Karpas-422 (cell line): ENCODE measurements at regions not wholly inside any gene's neighbourhood (a gene's known extent, or its start where the extent isn't known, plus 50 kb on each side); places are given as distances from the start of the nearest gene placed in this dataset.

ENCODE experiments used
- DNase-seq: peaks from one replicate; pipeline ENCODE4 v3.0.0-alpha.2; 2015
- H2AFZ ChIP-seq: fragments of 200-600 bp; sonication (generic); 2 replicates; pipeline ENCODE4 v1.6.1; 2014; ENCODE audit warnings: antibody characterized with exemption, low read length, mixed read lengths
- H3K27ac ChIP-seq: fragments of 200-600 bp; sonication (generic); 2 replicates; pipeline ENCODE4 v1.5.1; 2014; ENCODE audit warnings: mild to moderate bottlenecking, low read length, moderate library complexity
- H3K27me3 ChIP-seq: fragments of 200-600 bp; sonication (generic); 2 replicates; pipeline ENCODE4 v1.6.1; 2014; ENCODE audit warnings: low read length, mixed read lengths
- H3K36me3 ChIP-seq: fragments of 200-600 bp; sonication (generic); 2 replicates; pipeline ENCODE4 v1.6.1; 2014; ENCODE audit warnings: low read length, mixed read lengths; ENCODE audit not compliant: insufficient read depth
- H3K4me1 ChIP-seq: fragments of 200-600 bp; sonication (generic); 2 replicates; pipeline ENCODE4 v1.6.1; 2014; ENCODE audit warnings: mild to moderate bottlenecking, low read length, mixed read lengths
- H3K4me2 ChIP-seq: fragments of 200-600 bp; sonication (generic); 2 replicates; pipeline ENCODE4 v1.6.1; 2014; ENCODE audit warnings: low read length, low read depth, mild to moderate bottlenecking; ENCODE audit not compliant: poor library complexity, severe bottlenecking
- H3K4me3 ChIP-seq: fragments of 200-600 bp; sonication (generic); 2 replicates; pipeline ENCODE4 v1.5.1; 2014; ENCODE audit warnings: mild to moderate bottlenecking, antibody characterized with exemption, low read length, mixed read lengths
- H3K79me2 ChIP-seq: fragments of 200-600 bp; sonication (generic); 2 replicates; pipeline ENCODE4 v1.6.1; 2014; ENCODE audit warnings: mild to moderate bottlenecking, low read length, mixed read lengths
- H3K9ac ChIP-seq: fragments of 200-600 bp; sonication (generic); 2 replicates; pipeline ENCODE4 v1.6.0; 2014; ENCODE audit warnings: low read length
- H3K9me2 ChIP-seq: fragments of 200-600 bp; sonication (generic), shearing (Covaris generic); replicated peaks from 2 replicates; pipeline ENCODE4 v1.6.0; 2014; ENCODE audit warnings: mild to moderate bottlenecking, low read length, moderate library complexity; ENCODE audit not compliant: insufficient read depth
- H3K9me3 ChIP-seq: fragments of 300-700, 200-600 bp; sonication (generic); 2 replicates; pipeline ENCODE4 v1.6.1; 2014; ENCODE audit warnings: low read length, mixed read lengths
- H4K20me1 ChIP-seq: fragments of 200-600 bp; sonication (generic); 2 replicates; pipeline ENCODE4 v1.6.1; 2014; ENCODE audit warnings: mild to moderate bottlenecking, antibody characterized with exemption, low read length, low read depth; ENCODE audit not compliant: insufficient read depth

DNA sequence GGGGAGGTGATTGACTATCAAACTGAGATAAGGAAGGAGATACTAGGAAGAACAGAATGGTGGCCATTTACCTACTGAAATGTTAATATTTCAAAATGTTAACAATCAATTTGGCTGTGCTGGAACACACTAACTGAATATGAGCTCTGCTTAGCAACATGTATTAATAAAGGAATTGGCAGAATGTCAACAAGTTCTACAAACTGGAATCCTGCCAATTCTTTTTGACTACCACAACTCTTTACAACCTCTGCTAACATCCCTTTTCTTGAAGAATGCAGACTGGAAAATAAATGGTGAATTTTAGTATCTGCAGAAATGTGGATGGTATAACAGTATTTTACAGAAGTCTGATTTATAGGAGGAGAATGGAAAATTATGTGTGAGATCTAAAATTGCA lies 446.4 kb downstream of the ISL1 start:
- no peak for DNase-seq
- H3K27me3 ChIP-seq, result no peaks in the 10 kb centered on the region
- H3K79me2 ChIP-seq, result no peaks in the 10 kb centered on the region
- no peaks in the 10 kb centered on the region for H3K4me1 ChIP-seq
- H4K20me1 ChIP-seq, result no peaks in the 10 kb centered on the region
- no peak overlapping the region for H3K27ac ChIP-seq
- no peak overlapping the region for H3K4me2 ChIP-seq
- H3K36me3 ChIP-seq, result no peaks in the 10 kb centered on the region
- no peak overlapping the region for H3K9ac ChIP-seq
- no peak overlapping the region for H3K4me3 ChIP-seq
- H3K9me3 ChIP-seq, result no peaks in the 10 kb centered on the region
- H2AFZ ChIP-seq, result no peak overlapping the region
- H3K9me2 ChIP-seq, result no peaks in the 10 kb centered on the region

DNA sequence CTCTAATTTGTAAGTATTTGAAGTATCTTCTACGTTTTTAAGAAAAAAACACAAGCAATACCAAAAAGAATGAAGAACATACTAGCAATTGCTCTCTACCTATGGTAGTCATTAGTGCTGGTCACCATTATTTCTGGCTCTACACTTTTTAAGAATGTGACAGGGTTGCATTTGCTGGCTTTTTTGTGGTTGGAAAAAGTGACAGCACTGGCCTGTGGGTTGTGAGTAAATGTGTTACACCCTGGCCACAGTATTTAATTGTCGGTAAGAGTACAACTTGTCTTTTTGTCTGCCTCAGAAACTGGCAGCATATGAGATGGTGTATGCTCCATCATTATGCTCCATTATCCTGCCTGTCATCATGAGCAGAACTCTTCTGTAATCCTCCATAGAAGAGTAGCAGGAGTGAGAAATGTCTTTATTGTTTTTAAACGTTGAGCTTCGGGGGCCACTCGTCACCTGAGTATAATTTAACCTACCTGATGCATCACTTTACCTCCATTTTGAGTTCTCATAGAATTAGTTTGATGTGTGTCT lies 449.8 kb downstream of the ISL1 start:
- Histone ChIP-seq H3K36me3 (no peaks in the 10 kb centered on the region), H4K20me1 (no peaks in the 10 kb centered on the region), H3K79me2 (no peaks in the 10 kb centered on the region), H3K9ac (no peak overlapping the region), H3K9me3 (no peaks in the 10 kb centered on the region), H3K4me1 (no peaks in the 10 kb centered on the region), H3K4me3 (no peak overlapping the region), H3K27me3 (no peaks in the 10 kb centered on the region), H3K27ac (no peak overlapping the region), H3K9me2 (no peaks in the 10 kb centered on the region), H3K4me2 (no peak overlapping the region), H2AFZ (no peak overlapping the region)
- no peak for DNase-seq

DNA sequence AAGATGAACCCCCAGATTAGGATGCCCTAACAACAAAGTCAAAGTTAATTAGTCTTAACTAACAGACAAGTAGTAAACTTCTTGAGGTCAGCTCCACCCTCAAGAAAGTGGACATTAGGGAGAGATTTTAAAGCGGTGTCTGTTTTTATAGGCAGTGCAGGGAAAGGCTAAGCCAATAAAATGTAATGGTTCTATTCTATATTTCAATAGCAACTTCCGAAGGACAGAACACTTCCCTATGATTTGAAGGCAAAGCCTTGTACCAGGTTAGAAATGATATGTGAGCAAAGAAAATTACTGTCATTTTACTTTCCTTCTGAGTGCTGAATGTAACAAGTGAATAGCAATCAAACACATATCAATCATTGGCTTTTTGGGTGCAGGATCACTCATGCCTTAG lies 455.2 kb downstream of the ISL1 start:
- Histone ChIP-seq H3K9me2 (no peaks in the 10 kb centered on the region), H3K27me3 (no peaks in the 10 kb centered on the region), H2AFZ (no peak overlapping the region), H3K4me2 (no peak overlapping the region), H3K27ac (no peak overlapping the region), H3K4me3 (no peak overlapping the region), H3K9ac (no peak overlapping the region), H4K20me1 (no peaks in the 10 kb centered on the region), H3K36me3 (no peaks in the 10 kb centered on the region), H3K9me3 (no peaks in the 10 kb centered on the region), H3K4me1 (no peaks in the 10 kb centered on the region), H3K79me2 (no peaks in the 10 kb centered on the region)
- DNase-seq, result no peak

DNA sequence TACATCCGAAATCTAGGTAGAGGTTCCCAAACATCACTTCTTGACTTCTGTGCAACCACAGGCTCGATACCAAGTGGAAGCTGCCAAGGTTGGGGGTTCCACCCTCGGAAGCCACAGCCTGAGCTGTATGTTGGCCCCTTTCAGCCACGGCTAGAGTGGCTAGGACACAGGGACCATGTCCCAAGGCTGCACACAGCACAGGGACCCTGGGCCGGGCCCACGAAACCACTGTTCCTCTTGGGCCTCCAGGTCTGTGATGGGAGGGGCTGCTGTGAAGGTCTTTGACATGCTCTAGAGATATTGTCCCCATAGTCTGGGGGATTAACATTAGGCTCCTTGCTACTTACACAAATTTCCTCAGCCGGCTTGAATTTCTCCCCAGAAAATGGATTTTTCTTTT lies 460.6 kb downstream of the ISL1 start:
- Histone ChIP-seq H3K4me2 (no peak overlapping the region), H3K9ac (no peak overlapping the region), H3K4me3 (no peak overlapping the region), H3K27ac (no peak overlapping the region), H3K27me3 (no peaks in the 10 kb centered on the region), H3K9me2 (no peaks in the 10 kb centered on the region), H2AFZ (no peak overlapping the region), H3K79me2 (no peaks in the 10 kb centered on the region), H3K9me3 (no peaks in the 10 kb centered on the region), H4K20me1 (no peaks in the 10 kb centered on the region), H3K4me1 (no peaks in the 10 kb centered on the region), H3K36me3 (no peaks in the 10 kb centered on the region)
- DNase-seq, result no peak

DNA sequence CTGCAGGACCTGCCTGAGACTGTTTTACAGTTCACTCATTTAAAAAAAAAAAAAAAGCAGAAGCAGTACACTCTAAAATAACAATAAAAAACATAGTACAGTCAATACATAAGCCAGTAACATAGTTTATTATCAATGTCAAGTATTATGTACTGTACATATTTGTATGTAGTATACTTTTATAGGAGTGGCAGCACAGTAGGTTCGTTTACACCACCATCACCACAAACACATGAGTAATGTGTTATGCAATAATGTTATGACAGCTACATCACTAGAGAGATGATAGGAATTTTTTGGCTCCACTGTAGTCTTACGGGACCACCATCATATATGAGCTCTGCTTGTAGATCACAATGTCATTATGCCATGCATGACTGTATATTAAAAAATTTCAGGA lies 462.8 kb downstream of the ISL1 start:
- DNase-seq, result no peak
- Histone ChIP-seq H3K36me3 (no peaks in the 10 kb centered on the region), H3K4me3 (no peak overlapping the region), H3K27me3 (no peaks in the 10 kb centered on the region), H2AFZ (no peak overlapping the region), H4K20me1 (no peaks in the 10 kb centered on the region), H3K4me2 (no peak overlapping the region), H3K27ac (no peak overlapping the region), H3K9me2 (no peaks in the 10 kb centered on the region; the same call in 1 of the 2 replicates), H3K79me2 (no peaks in the 10 kb centered on the region), H3K9ac (no peak overlapping the region), H3K4me1 (no peaks in the 10 kb centered on the region), H3K9me3 (no peaks in the 10 kb centered on the region)

DNA sequence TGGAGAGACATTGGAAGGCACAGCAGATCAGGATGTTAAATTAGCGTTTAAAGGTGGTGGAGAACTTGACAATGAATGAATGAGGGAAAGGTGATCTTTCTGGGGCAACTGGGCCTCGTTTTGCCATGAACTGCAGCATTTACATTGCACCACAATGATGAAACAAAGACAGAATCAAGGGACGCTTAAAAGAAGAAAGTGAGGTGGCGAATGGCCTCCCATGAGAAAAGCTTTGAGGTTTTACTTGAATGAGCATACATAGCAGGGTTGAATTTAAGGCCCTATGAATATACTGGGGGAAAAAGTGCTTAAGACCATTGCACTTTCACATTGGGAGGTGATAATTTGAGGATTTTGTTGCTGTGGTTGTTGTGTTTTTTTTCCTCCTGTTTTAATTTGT lies 476.4 kb downstream of the ISL1 start:
- Histone ChIP-seq H3K4me1 (no peaks in the 10 kb centered on the region), H3K27ac (no peak overlapping the region), H3K9me3 (no peaks in the 10 kb centered on the region), H3K4me2 (no peak overlapping the region), H3K4me3 (no peak overlapping the region), H4K20me1 (no peaks in the 10 kb centered on the region), H3K79me2 (no peaks in the 10 kb centered on the region), H3K9ac (no peak overlapping the region), H3K36me3 (no peaks in the 10 kb centered on the region), H2AFZ (no peak overlapping the region), H3K27me3 (no peaks in the 10 kb centered on the region), H3K9me2 (no peaks in the 10 kb centered on the region)
- DNase-seq, result no peak

DNA sequence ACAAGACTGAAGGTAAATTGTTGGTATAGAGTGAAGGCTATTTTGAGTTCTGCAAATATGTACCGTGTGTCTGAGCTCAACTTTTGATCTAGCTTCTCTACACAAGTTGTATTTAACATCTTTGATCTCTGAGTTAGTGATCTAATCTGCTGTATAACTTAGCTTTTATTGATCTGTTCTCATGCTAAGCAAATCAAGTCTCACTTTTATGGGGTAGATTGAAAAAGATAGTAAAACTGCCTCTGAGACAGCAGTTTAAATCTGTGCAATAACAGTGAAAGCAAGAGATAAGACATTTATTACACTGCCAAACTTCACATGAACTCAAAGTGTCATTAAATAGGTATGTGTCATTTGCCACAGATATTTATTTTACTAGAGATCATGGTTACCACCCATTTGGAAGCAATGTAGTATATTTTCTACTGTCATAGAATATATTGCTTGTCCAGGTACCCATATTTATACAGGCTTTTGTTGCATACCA lies 477.3 kb downstream of the ISL1 start:
- H3K36me3 ChIP-seq, result no peaks in the 10 kb centered on the region
- H3K79me2 ChIP-seq, result no peaks in the 10 kb centered on the region
- H3K9me2 ChIP-seq, result no peaks in the 10 kb centered on the region
- no peaks in the 10 kb centered on the region for H3K9me3 ChIP-seq
- no peak for DNase-seq
- no peaks in the 10 kb centered on the region for H3K4me1 ChIP-seq
- H3K27me3 ChIP-seq, result no peaks in the 10 kb centered on the region
- no peaks in the 10 kb centered on the region for H4K20me1 ChIP-seq
- no peak overlapping the region for H3K27ac ChIP-seq
- no peak overlapping the region for H3K4me2 ChIP-seq
- no peak overlapping the region for H3K4me3 ChIP-seq
- no peak overlapping the region for H2AFZ ChIP-seq
- H3K9ac ChIP-seq, result no peak overlapping the region

DNA sequence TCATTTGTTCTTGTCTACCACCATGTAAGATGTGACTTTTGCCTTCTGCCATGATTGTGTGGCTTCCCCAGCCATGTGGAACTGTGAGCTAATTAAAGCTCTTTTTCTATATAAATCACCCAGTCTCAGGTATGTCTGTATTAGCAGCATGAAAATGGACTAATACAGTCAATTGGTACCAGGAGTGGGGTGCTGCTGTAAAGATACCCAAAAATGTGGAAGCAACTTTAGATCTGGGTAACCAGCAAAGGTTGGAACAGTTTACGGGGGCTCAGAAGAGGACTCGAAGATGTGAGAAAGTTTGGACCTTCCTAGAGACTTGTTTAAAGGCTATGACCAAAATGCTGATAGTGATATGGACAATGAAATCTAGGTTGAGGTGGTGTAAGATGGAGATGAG lies 488.9 kb downstream of the ISL1 start:
- no peaks in the 10 kb centered on the region for H3K79me2 ChIP-seq
- H3K9me3 ChIP-seq, result peaks cover 13% of the 10 kb centered on the region
- no peak overlapping the region for H2AFZ ChIP-seq
- no peaks in the 10 kb centered on the region for H3K27me3 ChIP-seq
- DNase-seq, result no peak
- H3K36me3 ChIP-seq, result no peaks in the 10 kb centered on the region
- H3K4me2 ChIP-seq, result no peak overlapping the region
- no peaks in the 10 kb centered on the region for H3K9me2 ChIP-seq
- H3K4me1 ChIP-seq, result no peaks in the 10 kb centered on the region
- H3K27ac ChIP-seq, result no peak overlapping the region
- H3K9ac ChIP-seq, result no peak overlapping the region
- H4K20me1 ChIP-seq, result no peaks in the 10 kb centered on the region
- no peak overlapping the region for H3K4me3 ChIP-seq

DNA sequence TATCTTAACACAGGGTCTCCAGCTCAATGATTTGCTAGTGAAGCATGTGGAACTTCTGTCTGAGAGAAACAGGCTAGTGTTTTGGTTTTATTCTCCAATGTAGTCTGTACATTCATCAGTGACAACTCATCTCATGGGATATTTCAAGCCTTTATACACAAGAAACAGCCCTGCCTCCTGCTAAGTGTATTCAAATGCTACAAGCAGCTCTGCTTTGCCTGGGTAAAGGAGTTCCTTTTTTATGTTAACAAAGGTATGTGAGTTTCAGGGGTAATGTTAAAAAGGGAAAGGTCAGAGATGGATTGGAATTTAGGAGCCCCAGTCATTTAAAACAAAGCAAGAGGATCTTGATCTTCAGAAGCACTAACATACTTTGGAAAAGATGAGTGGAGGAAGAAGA lies 498.7 kb downstream of the ISL1 start:
- H3K9me2 ChIP-seq, result no peaks in the 10 kb centered on the region
- no peaks in the 10 kb centered on the region for H3K27me3 ChIP-seq
- DNase-seq, result no peak
- no peak overlapping the region for H3K27ac ChIP-seq
- H4K20me1 ChIP-seq, result no peaks in the 10 kb centered on the region
- H3K79me2 ChIP-seq, result no peaks in the 10 kb centered on the region
- no peak overlapping the region for H3K4me3 ChIP-seq
- no peaks in the 10 kb centered on the region for H3K36me3 ChIP-seq
- no peak overlapping the region for H3K9ac ChIP-seq
- H3K9me3 ChIP-seq, result no peaks in the 10 kb centered on the region
- no peaks in the 10 kb centered on the region for H3K4me1 ChIP-seq
- no peak overlapping the region for H2AFZ ChIP-seq
- no peak overlapping the region for H3K4me2 ChIP-seq
